VCaP (cell line): ENCODE measurements at regions not wholly inside any gene's neighbourhood (a gene's known extent, or its start where the extent isn't known, plus 50 kb on each side); places are given as distances from the start of the nearest gene placed in this dataset.

Source experiments
- H3K27ac ChIP-seq: fragments of 450-650 bp; 2 replicates; pipeline ENCODE4 v1.5.1; 2017
- CTCF ChIP-seq: fragments of 450-650 bp; conservative IDR thresholded peaks from 2 replicates; pipeline ENCODE4 v1.5.1; 2017; ENCODE audit warnings: mild to moderate bottlenecking, moderate library complexity

DNA sequence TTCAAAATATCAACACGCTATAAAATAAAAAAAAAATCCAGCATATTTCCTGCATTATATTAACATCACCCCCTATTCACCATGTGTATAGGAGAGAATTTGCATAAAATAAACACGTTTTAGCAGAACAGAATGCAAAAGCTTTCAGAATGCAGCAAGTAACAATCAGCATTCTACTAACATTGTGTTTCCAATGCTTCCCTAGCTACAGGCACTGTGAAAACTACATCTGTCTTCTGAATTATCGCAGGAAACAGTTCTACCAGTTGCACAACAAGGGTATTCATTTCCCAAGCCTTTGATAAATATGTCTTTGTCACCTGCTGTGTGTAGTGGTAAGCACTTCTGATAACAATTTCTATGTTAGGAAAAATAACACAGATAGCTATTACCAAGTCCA is 1015.8 kb downstream of the CDH18 start:
- no peak overlapping the region for H3K27ac ChIP-seq
- TF ChIP-seq CTCF, result no peak

GRCh38 chr5:18975624-18976023 is 1012.4 kb downstream of the CDH18 start:
- TF ChIP-seq CTCF, result no peak

GRCh38 chr5:18977880-18978279 is 1010.1 kb downstream of the CDH18 start:
- no peak overlapping the region for H3K27ac ChIP-seq
- TF ChIP-seq CTCF, result no peak

More at GRCh38 chr5:18975624-18976023, 1012.4 kb downstream of the CDH18 start:
- H3K27ac ChIP-seq, result no peak overlapping the region

DNA sequence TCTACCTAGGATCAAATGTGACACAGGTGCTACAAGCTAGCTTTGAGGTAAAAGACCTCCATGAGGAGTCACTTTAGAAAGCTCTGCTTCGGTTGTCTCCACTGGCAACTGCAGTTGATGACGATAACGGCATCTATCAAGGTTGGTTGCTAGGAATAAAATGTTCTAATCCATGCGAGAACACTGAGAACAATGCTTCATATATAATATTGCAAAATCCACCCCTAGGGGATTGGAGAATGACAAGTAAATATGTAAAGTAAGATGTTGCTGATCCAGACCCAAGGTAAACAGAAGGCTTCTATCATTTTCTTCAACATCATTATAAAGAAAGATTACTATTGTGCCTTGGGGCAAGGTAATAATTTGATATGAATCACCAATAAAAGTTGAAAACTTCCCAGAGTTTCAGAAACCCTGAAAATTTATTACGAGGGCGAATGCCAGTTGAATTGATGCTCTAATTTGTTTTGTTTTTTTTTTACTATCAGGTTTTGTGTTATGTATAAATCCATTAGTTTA is 1003.4 kb downstream of the CDH18 start:
- no peak overlapping the region for H3K27ac ChIP-seq
- no peak for TF ChIP-seq CTCF

- no peak for TF ChIP-seq CTCF
- H3K27ac ChIP-seq, result no peak overlapping the region
These were observed 1002.7 kb downstream of the CDH18 start for GRCh38 chr5:18985171-18985758.

DNA sequence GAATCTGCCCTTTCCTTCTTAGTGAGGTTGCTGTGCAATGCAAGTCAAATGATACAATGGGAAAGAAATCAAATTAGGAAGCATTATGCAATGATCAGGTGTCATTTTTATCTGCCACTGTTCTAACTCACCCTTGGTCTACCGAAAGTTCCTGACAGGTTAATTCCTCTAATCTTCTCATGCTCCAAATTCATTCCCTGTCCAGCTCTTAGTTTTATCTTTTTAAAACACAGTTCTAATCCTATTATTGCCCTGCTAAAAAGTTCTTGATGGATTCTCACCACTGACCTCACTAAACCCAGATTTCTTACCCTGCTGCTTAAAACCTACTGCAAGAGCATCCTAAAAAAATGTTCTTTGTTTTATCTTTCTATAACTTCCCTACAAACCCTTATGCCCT is 1000.9 kb downstream of the CDH18 start:
- H3K27ac ChIP-seq, result no peak overlapping the region
- no peak for TF ChIP-seq CTCF

GRCh38 chr5:18990852-18991251 is 997.1 kb downstream of the CDH18 start:
- no peak overlapping the region for H3K27ac ChIP-seq
- no peak for TF ChIP-seq CTCF
